ENCODE measurements at regions not wholly inside any gene's neighbourhood (a gene's known extent, or its start where the extent isn't known, plus 50 kb on each side); places are given as distances from the start of the nearest gene placed in this dataset.
A peak's percentile ranks its signal among the peaks of the same experiment; 100 is the strongest.

- no peaks in the 10 kb centered on the region for H3K36me3 ChIP-seq (ENCODE audit: low read depth)
- TF ChIP-seq CTCF (conservative IDR thresholded peaks at IDR 0.05): no peak
- no peak for TF ChIP-seq EZH2 (IDR thresholded peaks at IDR 0.05; ENCODE audit: low read depth)
- no peaks in the 10 kb centered on the region for H3F3A ChIP-seq (ENCODE audit: insufficient read depth, low read depth)
- no peak overlapping the region for H2AFZ ChIP-seq
- H4K20me1 ChIP-seq (ENCODE audit: insufficient read depth): no peaks in the 10 kb centered on the region
- H3K9me3 ChIP-seq (ENCODE audit: insufficient read depth, low read depth): no peaks in the 10 kb centered on the region
- H3K4me1 ChIP-seq (replicated peaks; ENCODE audit: insufficient read depth): 0 out of 2 replicates have a peak, but pooled peaks cover 7% of the 10 kb centered on the region
- CTCF ChIA-PET: interaction anchor here (0.6 kb wide), 1 partner anchor 350 kb away, joined by 3 read pairs; no protein-coding TSS in a partner anchor
- peak in 1 of 2 experiments; percentile 41 for DNase-seq
- intact Hi-C loops (cut with micrococcal nuclease; ENCODE audit: unreplicated experiment): no loop called here
- no peak overlapping the region for H3K4me2 ChIP-seq
- no peaks in the 10 kb centered on the region for H3K79me2 ChIP-seq (ENCODE audit: low read depth)
- BruUV-seq (replicated peaks): no TSS peak
- H3K9me2 ChIP-seq (ENCODE audit: insufficient read depth): no peaks in the 10 kb centered on the region
- POLR2A ChIA-PET (ENCODE audit: unreplicated experiment): interaction anchor here (0.7 kb wide), 1 partner anchor 344 kb away, joined by 7 read pairs; no protein-coding TSS in a partner anchor
- no peak overlapping the region for H3K4me3 ChIP-seq
- H3K27ac ChIP-seq: no peak overlapping the region
- H3K27me3 ChIP-seq (ENCODE audit: insufficient read depth, low read depth): no peaks in the 10 kb centered on the region
Measured at GRCh38 chr1:233788687-233789086, 115.8 kb upstream of the SLC35F3 start.

GRCh38 chr1:233790121-233790520, 114.4 kb upstream of the SLC35F3 start:
- no peaks in the 10 kb centered on the region for H3F3A ChIP-seq (ENCODE audit: insufficient read depth, low read depth)
- no peak overlapping the region for H3K4me3 ChIP-seq
- no peak overlapping the region for H3K27ac ChIP-seq
- H3K9me3 ChIP-seq (ENCODE audit: insufficient read depth, low read depth): no peaks in the 10 kb centered on the region
- no peaks in the 10 kb centered on the region for H3K27me3 ChIP-seq (ENCODE audit: insufficient read depth, low read depth)
- CTCF ChIA-PET: no interaction called here
- POLR2A ChIA-PET (ENCODE audit: unreplicated experiment): no interaction called here
- H3K4me2 ChIP-seq: no peak overlapping the region
- no TSS peak for BruUV-seq (replicated peaks)
- intact Hi-C loops (cut with micrococcal nuclease; ENCODE audit: unreplicated experiment): loop anchor here (2.0 to 5.0 kb wide), 3 partner anchors 117 to 268 kb away; no protein-coding TSS in a partner anchor
- no peaks in the 10 kb centered on the region for H3K9me2 ChIP-seq (ENCODE audit: insufficient read depth)
- no peak for TF ChIP-seq EZH2 (IDR thresholded peaks at IDR 0.05; ENCODE audit: low read depth)
- no peak for TF ChIP-seq CTCF (conservative IDR thresholded peaks at IDR 0.05)
- no peaks in the 10 kb centered on the region for H4K20me1 ChIP-seq (ENCODE audit: insufficient read depth)
- no peaks in the 10 kb centered on the region for H3K36me3 ChIP-seq (ENCODE audit: low read depth)
- DNase-seq: no peak
- H2AFZ ChIP-seq: no peak overlapping the region
- H3K79me2 ChIP-seq (ENCODE audit: low read depth): no peaks in the 10 kb centered on the region
- H3K4me1 ChIP-seq (replicated peaks; ENCODE audit: insufficient read depth): 0 out of 2 replicates have a peak, but pooled peaks cover 7% of the 10 kb centered on the region

- Histone ChIP-seq H3K27me3 (ENCODE audit: insufficient read depth, low read depth) (no peaks in the 10 kb centered on the region), H2AFZ (no peak overlapping the region), H3K4me3 (no peak overlapping the region), H3K4me1 (replicated peaks; ENCODE audit: insufficient read depth) (0 out of 2 replicates have a peak, but pooled peaks cover 7% of the 10 kb centered on the region), H3F3A (ENCODE audit: insufficient read depth, low read depth) (no peaks in the 10 kb centered on the region), H3K36me3 (ENCODE audit: low read depth) (no peaks in the 10 kb centered on the region), H4K20me1 (ENCODE audit: insufficient read depth) (no peaks in the 10 kb centered on the region), H3K27ac (no peak overlapping the region), H3K4me2 (no peak overlapping the region), H3K79me2 (ENCODE audit: low read depth) (no peaks in the 10 kb centered on the region), H3K9me2 (ENCODE audit: insufficient read depth) (no peaks in the 10 kb centered on the region), H3K9me3 (ENCODE audit: insufficient read depth, low read depth) (no peaks in the 10 kb centered on the region)
- no TSS peak for BruUV-seq (replicated peaks)
- intact Hi-C loops (cut with micrococcal nuclease; ENCODE audit: unreplicated experiment): loop anchor here (1.0 to 5.0 kb wide), 9 partner anchors 84 to 396 kb away; no protein-coding TSS in a partner anchor
- ChIA-PET CTCF (interaction anchor here (1.3 kb wide), 1 partner anchor 350 kb away, joined by 9 read pairs; no protein-coding TSS in a partner anchor), POLR2A (ENCODE audit: unreplicated experiment) (interaction anchor here (0.6 kb wide), 1 partner anchor 176 kb away, joined by 3 read pairs; no protein-coding TSS in a partner anchor)
- TF ChIP-seq EZH2 (IDR thresholded peaks at IDR 0.05; ENCODE audit: low read depth) (no peak), CTCF (conservative IDR thresholded peaks at IDR 0.05) (peak; percentile 97)
- DNase-seq: peak; percentile 34 to 43
Measured at GRCh38 chr1:233790662-233791371, 113.7 kb upstream of the SLC35F3 start.

All from PC-9 (cell line).